Trophoblast cell (in vitro differentiated cells and primary cell): ENCODE measurements at regions not wholly inside any gene's neighbourhood (a gene's known extent, or its start where the extent isn't known, plus 50 kb on each side); places are given as distances from the start of the nearest gene placed in this dataset.
A peak's percentile ranks its signal among the peaks of the same experiment; 100 is the strongest.

Experiments used
- DNase-seq, 2 donors: peaks; one replicate each; pipeline ENCODE4 v3.0.0-alpha.2; 2016
- H2AFZ ChIP-seq: 2 replicates; pipeline ENCODE4 v1.6.1; 2013; ENCODE audit warnings: low read length, moderate library complexity, mild to moderate bottlenecking; ENCODE audit not compliant: insufficient read depth, poor library complexity
- H2AK5ac ChIP-seq: 2 replicates; pipeline ENCODE4 v1.6.1; 2013; ENCODE audit warnings: mild to moderate bottlenecking, low read length
- H2BK120ac ChIP-seq: 2 replicates; pipeline ENCODE4 v1.6.1; 2013; ENCODE audit warnings: low read length, mild to moderate bottlenecking, moderate library complexity; ENCODE audit not compliant: insufficient read depth, poor library complexity
- H2BK12ac ChIP-seq: 2 replicates; pipeline ENCODE4 v1.6.1; 2013; ENCODE audit warnings: mild to moderate bottlenecking, low read length, moderate library complexity
- H2BK5ac ChIP-seq: 2 replicates; pipeline ENCODE4 v1.6.1; 2013; ENCODE audit warnings: low read length, low read depth, moderate library complexity, mild to moderate bottlenecking; ENCODE audit not compliant: poor library complexity
- H3K14ac ChIP-seq: 2 replicates; pipeline ENCODE4 v1.6.1; 2013; ENCODE audit warnings: mild to moderate bottlenecking, low read length
- H3K18ac ChIP-seq: 2 replicates; pipeline ENCODE4 v1.6.1; 2013; ENCODE audit warnings: mild to moderate bottlenecking, low read length
- H3K23ac ChIP-seq: 2 replicates; pipeline ENCODE4 v1.6.1; 2013; ENCODE audit warnings: low read length
- H3K27ac ChIP-seq: 2 replicates; pipeline ENCODE4 v1.5.1; 2013; ENCODE audit warnings: low read depth, mild to moderate bottlenecking, inconsistent platforms, low read length, moderate library complexity
- H3K27me3 ChIP-seq: 2 replicates; pipeline ENCODE4 v1.6.1; 2013; ENCODE audit warnings: inconsistent platforms, mild to moderate bottlenecking, low read length, moderate library complexity; ENCODE audit not compliant: insufficient read depth
- H3K36me3 ChIP-seq, 2 experiments: 1 replicate in 1 of 2; 2 replicates in 1 of 2; pipeline ENCODE4 v1.6.1; 2013; ENCODE audit warnings: low read length in 2 of 2, mild to moderate bottlenecking in 2 of 2, moderate library complexity in 1 of 2; ENCODE audit not compliant: insufficient read depth in 2 of 2, control insufficient read depth in 1 of 2
- H3K4ac ChIP-seq: 2 replicates; pipeline ENCODE4 v1.6.1; 2013; ENCODE audit warnings: low read depth, mild to moderate bottlenecking, low read length, moderate library complexity
- H3K4me1 ChIP-seq, 2 experiments: 1 replicate in 1 of 2; 2 replicates in 1 of 2; pipeline ENCODE4 v1.6.1; 2013; ENCODE audit warnings: low read length in 2 of 2, mild to moderate bottlenecking in 2 of 2, moderate library complexity in 1 of 2; ENCODE audit not compliant: insufficient read depth in 2 of 2, control insufficient read depth in 1 of 2
- H3K4me2 ChIP-seq: 2 replicates; pipeline ENCODE4 v1.6.1; 2013; ENCODE audit warnings: inconsistent platforms, mild to moderate bottlenecking, low read length, moderate library complexity
- H3K4me3 ChIP-seq: 2 replicates; pipeline ENCODE4 v1.5.1; 2013; ENCODE audit warnings: mild to moderate bottlenecking, low read depth, low read length, inconsistent platforms
- H3K79me1 ChIP-seq: one replicate; pipeline ENCODE4 v1.6.1; 2013; ENCODE audit warnings: low read length
- H3K79me2 ChIP-seq: 2 replicates; pipeline ENCODE4 v1.6.1; 2013; ENCODE audit warnings: low read length, mild to moderate bottlenecking; ENCODE audit not compliant: control insufficient read depth, insufficient read depth, poor library complexity
- H3K9ac ChIP-seq: 2 replicates; pipeline ENCODE4 v1.6.1; 2013; ENCODE audit warnings: mild to moderate bottlenecking, low read length
- H3K9me3 ChIP-seq: 2 replicates; pipeline ENCODE4 v1.6.1; 2013; ENCODE audit warnings: low read depth, mild to moderate bottlenecking, control low read depth, inconsistent platforms, low read length; ENCODE audit not compliant: insufficient read depth
- H4K12ac ChIP-seq: 2 replicates; pipeline ENCODE4 v1.6.1; 2013; ENCODE audit warnings: low read depth, mild to moderate bottlenecking, low read length, moderate library complexity
- H4K8ac ChIP-seq: 2 replicates; pipeline ENCODE4 v1.6.1; 2013; ENCODE audit warnings: low read depth, mild to moderate bottlenecking, low read length, moderate library complexity
- H4K91ac ChIP-seq: one replicate; pipeline ENCODE4 v1.6.1; 2013; ENCODE audit warnings: low read depth, mild to moderate bottlenecking, low read length, moderate library complexity
- WGBS: extraction: QIAGEN DNeasy Blood & Tissue Kit; methylation state at CpG from one replicate; pipeline ENCODE4 v1.1.7; 2013; ENCODE audit warnings: missing lambda C conversion rate; ENCODE audit not compliant: insufficient read length, insufficient coverage; ENCODE audit errors: extremely low coverage; 5-methylcytosine and 5-hydroxymethylcytosine counted together

DNA sequence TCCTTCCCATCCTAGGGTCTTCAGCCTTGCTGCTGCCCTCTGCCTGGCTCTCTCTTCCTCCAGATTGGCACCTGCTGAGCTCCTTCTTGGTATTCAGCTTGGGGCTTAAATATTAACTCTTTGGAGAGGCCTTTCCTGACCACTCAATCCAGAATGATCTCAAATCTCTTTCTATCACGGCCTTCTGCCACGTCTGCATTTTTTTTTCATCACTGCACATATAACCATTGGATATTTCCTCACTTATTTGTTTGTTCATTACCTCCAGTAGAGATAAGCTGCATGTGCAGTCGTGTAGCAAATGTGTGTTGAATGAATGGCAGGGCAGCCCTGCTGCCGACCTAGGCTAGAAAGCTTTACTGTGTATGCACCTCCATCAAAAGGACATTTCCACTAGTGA is 51.6 kb upstream of the MPP7 start:
- Histone ChIP-seq H3K9me3 (no peaks in the 10 kb centered on the region), H4K91ac (no peak overlapping the region), H3K4me1 (no peaks in the 10 kb centered on the region), H3K4me2 (no peak overlapping the region), H3K18ac (no peak overlapping the region), H3K14ac (no peak overlapping the region), H3K9ac (no peak overlapping the region), H3K79me1 (peaks cover 2% of the 10 kb centered on the region), H3K27ac (no peak overlapping the region), H3K4me3 (no peak overlapping the region), H2BK120ac (no peak overlapping the region), H3K79me2 (peaks cover 2% of the 10 kb centered on the region), H2BK5ac (no peak overlapping the region), H4K12ac (no peak overlapping the region), H3K36me3 (no peaks in the 10 kb centered on the region), H3K27me3 (no peaks in the 10 kb centered on the region), H3K4ac (no peak overlapping the region), H2BK12ac (no peak overlapping the region), H4K8ac (no peak overlapping the region), H3K23ac (no peak overlapping the region), H2AFZ (no peak overlapping the region), H2AK5ac (no peak overlapping the region)
- WGBS, result no CpG with 5 or more reads among the region's 4 CpGs
- DNase-seq, result no peak

DNA sequence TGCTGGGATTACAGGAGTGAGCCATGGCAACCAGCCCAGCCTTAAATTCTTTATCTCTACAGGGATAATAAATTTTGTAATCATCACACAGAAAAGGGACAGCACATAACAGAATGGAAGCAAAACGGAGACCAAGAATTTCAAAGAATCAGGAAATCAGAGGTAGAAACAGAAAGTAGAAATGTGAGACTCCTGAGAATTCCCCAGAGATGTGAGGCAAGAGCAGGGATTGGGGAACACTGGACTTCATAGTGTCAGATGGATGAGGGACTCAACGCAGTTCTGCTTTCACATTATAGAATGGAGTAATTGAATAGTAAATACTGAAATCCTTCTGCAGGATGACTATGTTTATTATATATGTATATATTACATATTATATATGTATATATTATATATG is 52.5 kb upstream of the MPP7 start:
- H3K9me3 ChIP-seq, result no peaks in the 10 kb centered on the region
- DNase-seq, result no peak

DNA sequence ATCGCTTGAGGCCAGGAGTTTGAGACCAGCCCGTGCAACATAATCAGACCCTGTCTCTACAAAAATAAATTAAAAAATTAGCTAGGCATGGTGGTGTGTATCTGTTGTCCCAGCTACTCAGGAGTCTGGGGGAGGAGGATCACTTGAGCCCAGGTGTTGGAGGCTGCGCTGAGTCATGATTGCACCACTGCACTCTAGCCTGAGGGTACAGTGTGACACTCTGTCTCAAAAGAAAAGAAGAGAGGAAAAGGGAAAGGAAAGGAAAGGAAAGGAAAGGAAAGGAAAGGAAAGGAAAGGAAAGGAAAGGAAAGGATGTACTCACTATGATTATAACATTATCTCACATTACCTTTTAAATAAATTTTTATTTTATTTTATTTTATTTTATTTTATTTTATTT is 56.5 kb upstream of the MPP7 start:
- Histone ChIP-seq H4K8ac (no peak overlapping the region), H3K27ac (no peak overlapping the region), H3K4me1 (no peaks in the 10 kb centered on the region), H4K12ac (no peak overlapping the region), H2AFZ (no peak overlapping the region), H3K4me3 (no peak overlapping the region), H3K9ac (no peak overlapping the region), H4K91ac (no peak overlapping the region), H2BK5ac (no peak overlapping the region), H3K27me3 (no peaks in the 10 kb centered on the region), H3K79me1 (peaks cover 2% of the 10 kb centered on the region), H2BK12ac (no peak overlapping the region), H2BK120ac (no peak overlapping the region), H3K18ac (no peak overlapping the region), H3K36me3 (no peaks in the 10 kb centered on the region), H3K14ac (no peak overlapping the region), H2AK5ac (no peak overlapping the region), H3K4ac (no peak overlapping the region), H3K23ac (no peak overlapping the region), H3K9me3 (no peaks in the 10 kb centered on the region), H3K4me2 (no peak overlapping the region), H3K79me2 (peaks cover 2% of the 10 kb centered on the region)
- DNase-seq, result peak; percentile 80 to 91
- WGBS, result no CpG with 5 or more reads among the region's 3 CpGs

More for the DNA sequence above, 52.5 kb upstream of the MPP7 start:
- Histone ChIP-seq H2BK5ac (no peak overlapping the region), H3K4me2 (no peak overlapping the region), H3K79me2 (peaks cover 2% of the 10 kb centered on the region), H2BK120ac (no peak overlapping the region), H3K4me1 (no peaks in the 10 kb centered on the region), H2BK12ac (no peak overlapping the region), H3K14ac (no peak overlapping the region), H2AFZ (no peak overlapping the region), H2AK5ac (no peak overlapping the region), H4K91ac (no peak overlapping the region), H4K8ac (no peak overlapping the region), H3K23ac (no peak overlapping the region), H3K18ac (no peak overlapping the region), H3K27ac (no peak overlapping the region), H3K27me3 (no peaks in the 10 kb centered on the region), H3K36me3 (no peaks in the 10 kb centered on the region), H4K12ac (no peak overlapping the region), H3K9ac (no peak overlapping the region), H3K79me1 (peaks cover 2% of the 10 kb centered on the region), H3K4me3 (no peak overlapping the region), H3K4ac (no peak overlapping the region)
- no CpG with 5 or more reads among the region's 2 CpGs for WGBS

DNA sequence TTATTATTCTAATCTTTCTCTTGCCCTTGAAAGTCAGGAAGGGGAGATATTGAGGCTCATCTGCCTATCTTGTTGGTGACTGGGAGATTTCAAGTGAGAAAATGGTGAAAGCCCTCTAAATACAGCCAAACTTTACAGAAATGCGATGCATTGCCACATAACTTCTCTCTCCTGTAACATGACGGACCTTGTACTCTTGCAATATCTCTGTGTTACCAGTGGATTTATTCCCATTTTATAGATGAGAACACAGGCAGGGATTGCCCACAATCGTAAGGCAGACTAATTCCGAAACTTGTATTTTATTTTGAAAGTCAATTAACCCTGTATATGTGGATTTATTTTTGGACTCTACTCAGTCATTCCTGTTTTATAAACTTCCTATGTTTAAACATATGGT is 57.3 kb upstream of the MPP7 start:
- Histone ChIP-seq H3K9ac (no peak overlapping the region), H4K91ac (no peak overlapping the region), H3K23ac (no peak overlapping the region), H4K8ac (no peak overlapping the region), H2AK5ac (no peak overlapping the region), H3K79me1 (peaks cover 2% of the 10 kb centered on the region), H2BK12ac (no peak overlapping the region), H3K4me3 (no peak overlapping the region), H3K27me3 (no peaks in the 10 kb centered on the region), H4K12ac (no peak overlapping the region), H3K27ac (no peak overlapping the region), H3K36me3 (no peaks in the 10 kb centered on the region), H3K18ac (no peak overlapping the region), H2BK120ac (no peak overlapping the region), H2BK5ac (no peak overlapping the region), H3K4me2 (no peak overlapping the region), H3K14ac (no peak overlapping the region), H3K4ac (no peak overlapping the region), H3K9me3 (no peaks in the 10 kb centered on the region), H3K4me1 (no peaks in the 10 kb centered on the region), H3K79me2 (peaks cover 2% of the 10 kb centered on the region), H2AFZ (no peak overlapping the region)
- DNase-seq, result no peak
- no CpG with 5 or more reads among the region's 4 CpGs for WGBS
